CD4-positive, alpha-beta T cell (primary cell): ENCODE measurements at regions not wholly inside any gene's neighbourhood (a gene's known extent, or its start where the extent isn't known, plus 50 kb on each side); places are given as distances from the start of the nearest gene placed in this dataset.

Experiments
- ATAC-seq: fragments of 200-7000 bp; cut with Tn5 transposase; one replicate; pipeline ENCODE4 v1.10.0; 2022; ENCODE audit warnings: mild to moderate bottlenecking; ENCODE audit not compliant: poor library complexity
- CTCF ChIA-PET: fragments of 350-600 bp; sonication (Branson Sonifier 250); formaldehyde crosslinking; loops from one replicate; lab custom pipeline; 2021; ENCODE audit warnings: antibody characterized with exemption, inconsistent platforms; lab: Charles Lee
- POLR2A ChIA-PET: fragments of 350-600 bp; sonication (Branson Sonifier 250); formaldehyde crosslinking; loops from one replicate; lab custom pipeline; 2021; ENCODE audit warnings: antibody characterized with exemption, inconsistent platforms; lab: Charles Lee
- DNase-seq, 14 experiments: peaks; one replicate each; pipeline ENCODE4 v3.0.0-alpha.2; 2013 to 2020; ENCODE audit warnings: mixed read lengths in 2 of 14
- H3K27ac ChIP-seq, 2 donors: one replicate each; pipeline versions ENCODE4 v1.5.1 to v1.7.0; 2013; ENCODE audit warnings: low read length in 2 of 2, low read depth in 1 of 2, mild to moderate bottlenecking in 1 of 2
- H3K27me3 ChIP-seq, 2 experiments: 1 replicate in 1 of 2; 2 replicates in 1 of 2; pipeline versions ENCODE4 v1.6.1 to v1.7.0; 2013; ENCODE audit warnings: low read length in 2 of 2, control low read depth in 1 of 2, mild to moderate bottlenecking in 1 of 2, moderate library complexity in 1 of 2; ENCODE audit not compliant: insufficient read depth in 2 of 2, control insufficient read depth in 1 of 2
- H3K36me3 ChIP-seq: one replicate; pipeline ENCODE4 v1.6.1; 2013; ENCODE audit warnings: low read length, control low read depth; ENCODE audit not compliant: insufficient read depth
- H3K4me1 ChIP-seq: one replicate; pipeline ENCODE4 v1.6.1; 2013; ENCODE audit warnings: low read length, control low read depth; ENCODE audit not compliant: insufficient read depth
- H3K4me3 ChIP-seq: one replicate; pipeline ENCODE4 v1.5.1; 2013; ENCODE audit warnings: mild to moderate bottlenecking, low read length, moderate library complexity
- H3K9me3 ChIP-seq, 2 experiments: 1 replicate in 1 of 2; 2 replicates in 1 of 2; pipeline versions ENCODE4 v1.6.1 to v1.7.0; 2013; ENCODE audit warnings: low read length in 2 of 2, mild to moderate bottlenecking in 2 of 2, control low read depth in 1 of 2, moderate library complexity in 1 of 2; ENCODE audit not compliant: control insufficient read depth in 1 of 2, insufficient read depth in 1 of 2
- H3K27ac Mint-ChIP-seq: one replicate; pipeline ENCODE4 v1.8.0; 2020; ENCODE audit warnings: mixed read lengths
- H3K27me3 Mint-ChIP-seq: one replicate; pipeline ENCODE4 v1.8.0; 2021; ENCODE audit warnings: mixed read lengths
- H3K36me3 Mint-ChIP-seq: one replicate; pipeline ENCODE4 v1.8.0; 2021; ENCODE audit warnings: low read depth, mixed read lengths
- H3K4me1 Mint-ChIP-seq: one replicate; pipeline ENCODE4 v1.8.0; 2021; ENCODE audit warnings: low read depth, mixed read lengths
- H3K4me3 Mint-ChIP-seq: one replicate; pipeline ENCODE4 v1.8.0; 2020; ENCODE audit warnings: mild to moderate bottlenecking, mixed read lengths
- H3K9me3 Mint-ChIP-seq: one replicate; pipeline ENCODE4 v1.8.0; 2020; ENCODE audit warnings: mixed read lengths
- CTCF ChIP-seq: fragments of 200-600 bp; IDR thresholded peaks from one replicate; pipeline ENCODE4 v1.8.0; 2022; ENCODE audit warnings: antibody characterized with exemption, mild to moderate bottlenecking
- intact Hi-C, 2 experiments: fragments of 100-400 bp; cut with DNase I in 1 of 2; cut with micrococcal nuclease in 1 of 2; formaldehyde crosslinking; loops; one replicate each; pipeline versions ENCODE4 v1.15.1 to v1.9.0; 2023 to 2025; cut with DNase I, micrococcal nuclease

- Mint-ChIP-seq H3K27ac (no peak overlapping the region), H3K36me3 (no peaks in the 10 kb centered on the region), H3K4me1 (no peaks in the 10 kb centered on the region), H3K9me3 (peaks cover 9% of the 10 kb centered on the region), H3K27me3 (no peaks in the 10 kb centered on the region), H3K4me3 (no peak overlapping the region)
- no peaks in the 10 kb centered on the region for H3K36me3 ChIP-seq
- H3K4me3 ChIP-seq: no peak overlapping the region
- ATAC-seq (no peak), DNase-seq (no peak)
- no peaks in the 10 kb centered on the region for H3K9me3 ChIP-seq
- POLR2A ChIA-PET: no interaction called here
- TF ChIP-seq CTCF: no peak
- no peaks in the 10 kb centered on the region for H3K27me3 ChIP-seq
- no peaks in the 10 kb centered on the region for H3K4me1 ChIP-seq
- no peak overlapping the region for H3K27ac ChIP-seq
- intact Hi-C loops: no loop called here
- CTCF ChIA-PET: no interaction called here
Measured at GRCh38 chr5:86030753-86031152, 587.0 kb upstream of the COX7C start.

- ChIA-PET CTCF (no interaction called here), POLR2A (no interaction called here)
- ATAC-seq: no peak
- no peak overlapping the region for H3K4me3 Mint-ChIP-seq
- Histone ChIP-seq H3K9me3 (peaks cover 0 to 6% of the 10 kb centered on the region in 2 experiments), H3K36me3 (no peaks in the 10 kb centered on the region), H3K27ac (no peak overlapping the region), H3K27me3 (no peaks in the 10 kb centered on the region), H3K4me3 (no peak overlapping the region), H3K4me1 (no peaks in the 10 kb centered on the region)
- DNase-seq: no peak
- H3K36me3 Mint-ChIP-seq: no peaks in the 10 kb centered on the region
- no peak for TF ChIP-seq CTCF
- intact Hi-C loops: no loop called here
- H3K27me3 Mint-ChIP-seq: no peaks in the 10 kb centered on the region
- peaks cover 9% of the 10 kb centered on the region for H3K9me3 Mint-ChIP-seq
- no peaks in the 10 kb centered on the region for H3K4me1 Mint-ChIP-seq
- no peak overlapping the region for H3K27ac Mint-ChIP-seq
Measured at GRCh38 chr5:86038566-86038965, 579.2 kb upstream of the COX7C start.

- ATAC-seq (no peak), DNase-seq (no peak)
- Histone ChIP-seq H3K4me3 (no peak overlapping the region), H3K9me3 (peaks cover 0 to 6% of the 10 kb centered on the region in 2 experiments), H3K27ac (no peak overlapping the region), H3K27me3 (no peaks in the 10 kb centered on the region), H3K36me3 (no peaks in the 10 kb centered on the region), H3K4me1 (no peaks in the 10 kb centered on the region)
- Mint-ChIP-seq H3K27ac (no peak overlapping the region), H3K27me3 (no peaks in the 10 kb centered on the region), H3K9me3 (peaks cover 9% of the 10 kb centered on the region), H3K4me3 (no peak overlapping the region), H3K36me3 (no peaks in the 10 kb centered on the region), H3K4me1 (no peaks in the 10 kb centered on the region)
- no peak for TF ChIP-seq CTCF
- ChIA-PET CTCF (no interaction called here), POLR2A (no interaction called here)
- intact Hi-C loops: no loop called here
Measured at GRCh38 chr5:86039351-86039750, 578.4 kb upstream of the COX7C start.
